Neural crest cell (in vitro differentiated cells): ENCODE measurements at regions not wholly inside any gene's neighbourhood (a gene's known extent, or its start where the extent isn't known, plus 50 kb on each side); places are given as distances from the start of the nearest gene placed in this dataset.

Experiments
- DNase-seq: peaks from one replicate; pipeline ENCODE4 v3.0.0; 2021; ENCODE audit warnings: low read depth, mixed read lengths, low spot score
- H3K27ac Mint-ChIP-seq: one replicate; pipeline ENCODE4 v1.8.0; 2021; ENCODE audit warnings: mild to moderate bottlenecking, mixed read lengths; ENCODE audit not compliant: unreplicated experiment
- H3K27me3 Mint-ChIP-seq: 2 replicates; pipeline ENCODE4 v1.8.0; 2021; ENCODE audit warnings: low read depth, mild to moderate bottlenecking, mixed read lengths
- H3K36me3 Mint-ChIP-seq: 2 replicates; pipeline ENCODE4 v1.8.0; 2021; ENCODE audit warnings: low read depth, mild to moderate bottlenecking, mixed read lengths
- H3K4me1 Mint-ChIP-seq: 2 replicates; pipeline ENCODE4 v1.8.0; 2021; ENCODE audit warnings: mixed read lengths
- H3K4me3 Mint-ChIP-seq: one replicate; pipeline ENCODE4 v1.8.0; 2021; ENCODE audit warnings: mild to moderate bottlenecking, mixed read lengths
- H3K9me3 Mint-ChIP-seq: 2 replicates; pipeline ENCODE4 v1.8.0; 2021; ENCODE audit warnings: mixed read lengths
- CTCF ChIP-seq: fragments of 200-600 bp; sonication (generic); conservative IDR thresholded peaks from 2 replicates; pipeline ENCODE4 v1.5.0; 2021; ENCODE audit warnings: antibody characterized with exemption, mild to moderate bottlenecking

DNA sequence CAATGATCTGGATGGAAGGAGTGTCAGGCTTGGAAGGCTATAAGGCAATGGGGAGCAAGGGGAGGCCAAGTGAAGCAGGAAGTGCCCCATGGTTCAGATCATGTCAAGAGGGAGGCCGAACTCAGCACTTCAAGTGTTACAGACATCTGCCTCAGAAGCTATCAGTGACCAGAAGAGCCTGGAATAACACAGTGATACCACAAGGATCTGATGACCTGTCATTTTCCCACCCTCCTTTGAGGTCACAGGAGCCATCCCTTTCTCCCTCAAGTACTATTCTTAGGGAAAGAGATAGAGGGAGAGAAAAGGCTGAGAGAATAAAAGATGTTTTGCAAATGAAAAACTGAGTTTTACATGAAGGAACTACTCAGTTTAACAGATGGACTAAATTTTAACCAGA is 454.8 kb downstream of the CSNK1G3 start:
- Mint-ChIP-seq H3K4me3 (no peak overlapping the region), H3K36me3 (peaks cover 8% of the 10 kb centered on the region)

GRCh38 chr5:123965626-123966025 is 453.6 kb downstream of the CSNK1G3 start:
- peaks cover 34% of the 10 kb centered on the region for H3K4me1 Mint-ChIP-seq
- no peak for TF ChIP-seq CTCF
- peaks cover 12% of the 10 kb centered on the region for H3K9me3 Mint-ChIP-seq
- H3K4me3 Mint-ChIP-seq, result no peak overlapping the region
- DNase-seq, result no peak
- H3K36me3 Mint-ChIP-seq, result peaks cover 11% of the 10 kb centered on the region
- peak overlapping the region; percentile 14 for H3K27ac Mint-ChIP-seq
- H3K27me3 Mint-ChIP-seq, result no peaks in the 10 kb centered on the region

More for the DNA sequence above, 454.8 kb downstream of the CSNK1G3 start:
- no peak overlapping the region for H3K27ac Mint-ChIP-seq
- peaks cover 11% of the 10 kb centered on the region for H3K9me3 Mint-ChIP-seq
- TF ChIP-seq CTCF, result no peak
- no peak for DNase-seq
- peaks cover 31% of the 10 kb centered on the region for H3K4me1 Mint-ChIP-seq
- H3K27me3 Mint-ChIP-seq, result no peaks in the 10 kb centered on the region

DNA sequence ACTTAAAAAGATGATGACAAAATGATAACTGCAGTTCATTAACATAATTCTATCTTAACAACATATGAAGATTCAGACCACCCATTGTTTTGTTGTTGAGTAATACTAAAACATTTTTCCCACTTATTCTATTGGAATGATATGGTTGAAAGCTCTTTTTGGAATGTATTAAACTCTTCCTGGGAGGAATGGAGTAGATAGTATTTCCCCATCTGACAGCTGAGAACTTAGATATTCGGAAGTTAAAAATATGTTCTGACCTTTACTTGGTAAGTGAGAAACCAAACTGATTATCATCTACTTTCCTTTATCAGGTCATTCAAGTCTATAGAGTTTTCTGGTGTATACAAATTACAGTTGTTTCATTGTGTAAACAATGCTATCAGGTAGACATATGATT is 452.9 kb downstream of the CSNK1G3 start:
- no peaks in the 10 kb centered on the region for H3K27me3 Mint-ChIP-seq
- H3K4me3 Mint-ChIP-seq, result no peak overlapping the region
- H3K36me3 Mint-ChIP-seq, result peaks cover 13% of the 10 kb centered on the region
- no peak overlapping the region for H3K27ac Mint-ChIP-seq
- no peak for DNase-seq
- H3K4me1 Mint-ChIP-seq, result peaks cover 34% of the 10 kb centered on the region
- H3K9me3 Mint-ChIP-seq, result peaks cover 14% of the 10 kb centered on the region
- TF ChIP-seq CTCF, result no peak

GRCh38 chr5:123960526-123960925 is 448.5 kb downstream of the CSNK1G3 start:
- DNase-seq, result no peak
- TF ChIP-seq CTCF, result no peak
- Mint-ChIP-seq H3K9me3 (peaks cover 22% of the 10 kb centered on the region), H3K4me3 (no peak overlapping the region), H3K4me1 (peaks cover 29% of the 10 kb centered on the region), H3K27ac (no peak overlapping the region), H3K36me3 (peaks cover 17% of the 10 kb centered on the region), H3K27me3 (no peaks in the 10 kb centered on the region)

DNA sequence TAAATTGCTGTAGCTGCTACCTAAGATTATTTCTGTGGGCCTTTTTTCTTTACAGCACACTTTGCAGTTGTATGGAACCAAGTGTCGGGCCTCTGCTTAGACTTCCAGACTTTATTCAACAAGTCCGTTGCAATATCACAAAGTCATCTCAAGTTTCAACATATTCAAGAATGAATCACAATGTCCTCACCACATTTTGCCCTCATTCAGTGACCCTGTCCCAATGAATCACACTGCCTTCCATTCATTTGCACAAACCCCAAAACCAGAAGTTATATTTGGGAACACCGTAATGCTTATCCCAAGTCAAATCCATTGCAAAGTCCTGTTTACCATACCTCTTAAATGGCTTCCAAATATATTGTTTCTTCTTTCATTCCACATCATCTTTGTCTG is 439.6 kb downstream of the CSNK1G3 start:
- H3K27me3 Mint-ChIP-seq, result no peaks in the 10 kb centered on the region
- peaks cover 8% of the 10 kb centered on the region for H3K9me3 Mint-ChIP-seq
- peaks cover 22% of the 10 kb centered on the region for H3K4me1 Mint-ChIP-seq
- TF ChIP-seq CTCF, result no peak
- no peak overlapping the region for H3K4me3 Mint-ChIP-seq
- DNase-seq, result no peak
- peak overlapping the region; percentile 63 for H3K27ac Mint-ChIP-seq
- peaks cover 6% of the 10 kb centered on the region for H3K36me3 Mint-ChIP-seq
